Progenitor cell of endocrine pancreas (in vitro differentiated cells): ENCODE measurements at regions not wholly inside any gene's neighbourhood (a gene's known extent, or its start where the extent isn't known, plus 50 kb on each side); places are given as distances from the start of the nearest gene placed in this dataset.

Experiments
- DNase-seq: peaks from one replicate; pipeline ENCODE4 v3.0.0; 2021; ENCODE audit warnings: low spot score; ENCODE audit not compliant: unreplicated experiment
- H3K27ac Mint-ChIP-seq: 2 replicates; pipeline ENCODE4 v1.8.0; 2021; ENCODE audit warnings: mild to moderate bottlenecking, moderate library complexity, mixed read lengths
- H3K27me3 Mint-ChIP-seq: 2 replicates; pipeline ENCODE4 v1.8.0; 2021; ENCODE audit warnings: mixed read lengths
- H3K36me3 Mint-ChIP-seq: 2 replicates; pipeline ENCODE4 v1.8.0; 2022; ENCODE audit warnings: mixed read lengths; ENCODE audit not compliant: insufficient read depth
- H3K4me1 Mint-ChIP-seq: 2 replicates; pipeline ENCODE4 v1.8.0; 2021; ENCODE audit warnings: low read depth, mixed read lengths
- H3K4me3 Mint-ChIP-seq: 2 replicates; pipeline ENCODE4 v1.8.0; 2021; ENCODE audit warnings: low read depth, mild to moderate bottlenecking, moderate library complexity, mixed read lengths
- H3K9me3 Mint-ChIP-seq: 2 replicates; pipeline ENCODE4 v1.8.0; 2021; ENCODE audit warnings: low read depth, mixed read lengths
- TF ChIP-seq, protein P1 (sequence below): fragments of 200-600 bp; sonication (generic); IDR thresholded peaks from one replicate; pipeline ENCODE4 v1.5.0; 2021; ENCODE audit warnings: antibody characterized with exemption, mild to moderate bottlenecking; ENCODE audit not compliant: unreplicated experiment

DNA sequence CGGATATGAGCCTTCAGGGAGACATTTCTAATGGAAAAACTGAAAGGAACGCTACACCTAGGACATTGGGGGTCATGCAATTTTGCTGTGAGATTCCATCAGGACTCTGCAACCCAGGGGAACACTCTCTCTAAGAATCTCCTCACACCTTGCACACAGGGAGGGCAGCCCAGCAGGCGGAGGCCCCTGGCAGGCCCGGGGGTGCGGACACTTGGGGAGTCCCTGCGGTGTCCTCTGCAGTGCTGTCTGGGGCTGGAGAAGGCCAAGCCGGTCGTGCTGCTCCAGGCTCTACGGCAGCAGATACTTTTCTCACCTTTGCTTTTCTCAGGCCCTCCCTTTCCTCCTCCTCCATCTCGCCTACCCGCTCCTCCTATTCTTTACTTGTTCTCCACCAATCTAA lies 54.7 kb upstream of the FAM110C start:
- TF ChIP-seq, protein P1, sequence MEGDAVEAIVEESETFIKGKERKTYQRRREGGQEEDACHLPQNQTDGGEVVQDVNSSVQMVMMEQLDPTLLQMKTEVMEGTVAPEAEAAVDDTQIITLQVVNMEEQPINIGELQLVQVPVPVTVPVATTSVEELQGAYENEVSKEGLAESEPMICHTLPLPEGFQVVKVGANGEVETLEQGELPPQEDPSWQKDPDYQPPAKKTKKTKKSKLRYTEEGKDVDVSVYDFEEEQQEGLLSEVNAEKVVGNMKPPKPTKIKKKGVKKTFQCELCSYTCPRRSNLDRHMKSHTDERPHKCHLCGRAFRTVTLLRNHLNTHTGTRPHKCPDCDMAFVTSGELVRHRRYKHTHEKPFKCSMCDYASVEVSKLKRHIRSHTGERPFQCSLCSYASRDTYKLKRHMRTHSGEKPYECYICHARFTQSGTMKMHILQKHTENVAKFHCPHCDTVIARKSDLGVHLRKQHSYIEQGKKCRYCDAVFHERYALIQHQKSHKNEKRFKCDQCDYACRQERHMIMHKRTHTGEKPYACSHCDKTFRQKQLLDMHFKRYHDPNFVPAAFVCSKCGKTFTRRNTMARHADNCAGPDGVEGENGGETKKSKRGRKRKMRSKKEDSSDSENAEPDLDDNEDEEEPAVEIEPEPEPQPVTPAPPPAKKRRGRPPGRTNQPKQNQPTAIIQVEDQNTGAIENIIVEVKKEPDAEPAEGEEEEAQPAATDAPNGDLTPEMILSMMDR, result no peak
- H3K4me1 Mint-ChIP-seq, result no peaks in the 10 kb centered on the region
- H3K36me3 Mint-ChIP-seq, result no peaks in the 10 kb centered on the region
- no peak overlapping the region for H3K27ac Mint-ChIP-seq
- peaks cover 29% of the 10 kb centered on the region for H3K9me3 Mint-ChIP-seq
- no peak for DNase-seq
- H3K27me3 Mint-ChIP-seq, result no peaks in the 10 kb centered on the region
- H3K4me3 Mint-ChIP-seq, result no peak overlapping the region
